CD14-positive monocyte (primary cell): ENCODE measurements at regions not wholly inside any gene's neighbourhood (a gene's known extent, or its start where the extent isn't known, plus 50 kb on each side); places are given as distances from the start of the nearest gene placed in this dataset.

Experiments
- DNase-seq, 3 donors: peaks; one replicate each; pipeline ENCODE4 v3.0.0-alpha.2; 2011 to 2022
- H2AFZ ChIP-seq: 2 replicates; pipeline ENCODE4 v1.6.0; 2012; ENCODE audit warnings: mild to moderate bottlenecking, low read depth, low read length, inconsistent platforms; ENCODE audit not compliant: insufficient read depth, poor library complexity, severe bottlenecking
- H3K27ac ChIP-seq, 2 donors: 1 replicate in 1 of 2; 2 replicates in 1 of 2; pipeline ENCODE4 v1.5.1; 2012 to 2013; ENCODE audit warnings: low read length in 2 of 2, control low read depth in 1 of 2, inconsistent platforms in 1 of 2, low read depth in 1 of 2, mild to moderate bottlenecking in 1 of 2
- H3K27me3 ChIP-seq, 2 donors: one replicate each; pipeline versions ENCODE4 v1.6.0 to v1.6.1; 2011 to 2013; ENCODE audit warnings: low read length in 2 of 2; ENCODE audit not compliant: control insufficient read depth in 2 of 2, insufficient read depth in 2 of 2
- H3K36me3 ChIP-seq, 2 donors: replicated peaks in 1 of 2; 1 replicate in 1 of 2; 2 replicates in 1 of 2; pipeline versions ENCODE4 v1.5.1 to v1.6.1; 2012 to 2013; ENCODE audit warnings: low read length in 2 of 2, control low read depth in 1 of 2, inconsistent platforms in 1 of 2, mild to moderate bottlenecking in 1 of 2; ENCODE audit not compliant: insufficient read depth in 2 of 2, control insufficient read depth in 1 of 2
- H3K4me1 ChIP-seq, 2 donors: 1 replicate in 1 of 2; 2 replicates in 1 of 2; pipeline versions ENCODE4 v1.5.1 to v1.6.1; 2012 to 2013; ENCODE audit warnings: low read length in 2 of 2, control low read depth in 1 of 2, inconsistent platforms in 1 of 2, mild to moderate bottlenecking in 1 of 2, moderate library complexity in 1 of 2; ENCODE audit not compliant: insufficient read depth in 2 of 2, control insufficient read depth in 1 of 2
- H3K4me2 ChIP-seq: replicated peaks from 2 replicates; pipeline ENCODE3; 2012; ENCODE audit warnings: low read length, moderate library complexity, mild to moderate bottlenecking; ENCODE audit not compliant: poor library complexity, severe bottlenecking; ENCODE audit errors: extremely low read depth
- H3K4me3 ChIP-seq, 3 experiments: fragments of 200-600 bp in 1 of 3; sonication (generic) in 1 of 3; replicated peaks in 1 of 3; 1 replicate in 2 of 3; 2 replicates in 1 of 3; pipeline ENCODE4 v1.5.1; 2011 to 2013; ENCODE audit warnings: low read length in 3 of 3, mild to moderate bottlenecking in 3 of 3, control low read depth in 2 of 3, low read depth in 2 of 3, inconsistent platforms in 1 of 3, moderate library complexity in 1 of 3
- H3K79me2 ChIP-seq: 2 replicates; pipeline ENCODE4 v1.6.0; 2012; ENCODE audit warnings: mild to moderate bottlenecking, control low read depth, inconsistent platforms, low read length, moderate library complexity; ENCODE audit not compliant: insufficient read depth
- H3K9ac ChIP-seq: 2 replicates; pipeline ENCODE4 v1.6.0; 2017; ENCODE audit warnings: low read length, mild to moderate bottlenecking; ENCODE audit not compliant: insufficient read depth, poor library complexity, severe bottlenecking
- H3K9me3 ChIP-seq, 2 donors: replicated peaks in 1 of 2; 1 replicate in 1 of 2; 2 replicates in 1 of 2; pipeline versions ENCODE4 v1.5.1 to v1.6.1; 2012 to 2013; ENCODE audit warnings: low read length in 2 of 2, control low read depth in 1 of 2; ENCODE audit not compliant: control insufficient read depth in 1 of 2, insufficient read depth in 1 of 2
- H4K20me1 ChIP-seq: 2 replicates; pipeline ENCODE4 v1.6.0; 2012; ENCODE audit warnings: mild to moderate bottlenecking, low read length, control low read depth, moderate library complexity; ENCODE audit not compliant: insufficient read depth
- H3K27ac Mint-ChIP-seq, 7 donors: one replicate each; pipeline ENCODE4 v1.8.0; 2020; ENCODE audit warnings: mild to moderate bottlenecking in 7 of 7, mixed read lengths in 7 of 7, moderate library complexity in 6 of 7, inconsistent platforms in 2 of 7
- H3K27me3 Mint-ChIP-seq, 3 donors: one replicate each; pipeline ENCODE4 v1.8.0; 2021 to 2022; ENCODE audit warnings: low read depth in 3 of 3, mild to moderate bottlenecking in 3 of 3, mixed read lengths in 3 of 3, moderate library complexity in 3 of 3, inconsistent platforms in 1 of 3
- H3K36me3 Mint-ChIP-seq, 2 donors: one replicate each; pipeline ENCODE4 v1.8.0; 2020; ENCODE audit warnings: mixed read lengths in 2 of 2, inconsistent platforms in 1 of 2, mild to moderate bottlenecking in 1 of 2
- H3K4me1 Mint-ChIP-seq: one replicate; pipeline ENCODE4 v1.8.0; 2020; ENCODE audit warnings: mild to moderate bottlenecking, mixed read lengths
- H3K4me3 Mint-ChIP-seq, 2 donors: one replicate each; pipeline ENCODE4 v1.8.0; 2020; ENCODE audit warnings: mild to moderate bottlenecking in 2 of 2, mixed read lengths in 2 of 2, moderate library complexity in 1 of 2
- H3K9me3 Mint-ChIP-seq, 7 donors: one replicate each; pipeline ENCODE4 v1.8.0; 2020 to 2022; ENCODE audit warnings: mixed read lengths in 7 of 7, mild to moderate bottlenecking in 6 of 7, moderate library complexity in 6 of 7, inconsistent platforms in 2 of 7
- WGBS: methylation state at CpG from one replicate; pipeline ENCODE4 v1.1.5; 2013; ENCODE audit warnings: missing lambda C conversion rate; ENCODE audit not compliant: insufficient coverage; 5-methylcytosine and 5-hydroxymethylcytosine counted together
- intact Hi-C, 2 donors: fragments of 100-400 bp; cut with micrococcal nuclease; formaldehyde crosslinking; loops; one replicate each; pipeline versions ENCODE4 v1.15.0 to v1.15.1; 2023
- TF ChIP-seq, protein P1 (sequence below): fragments of 200-600 bp; IDR thresholded peaks from one replicate; pipeline ENCODE4 v1.8.0; 2022; ENCODE audit warnings: antibody characterized with exemption, mild to moderate bottlenecking

DNA sequence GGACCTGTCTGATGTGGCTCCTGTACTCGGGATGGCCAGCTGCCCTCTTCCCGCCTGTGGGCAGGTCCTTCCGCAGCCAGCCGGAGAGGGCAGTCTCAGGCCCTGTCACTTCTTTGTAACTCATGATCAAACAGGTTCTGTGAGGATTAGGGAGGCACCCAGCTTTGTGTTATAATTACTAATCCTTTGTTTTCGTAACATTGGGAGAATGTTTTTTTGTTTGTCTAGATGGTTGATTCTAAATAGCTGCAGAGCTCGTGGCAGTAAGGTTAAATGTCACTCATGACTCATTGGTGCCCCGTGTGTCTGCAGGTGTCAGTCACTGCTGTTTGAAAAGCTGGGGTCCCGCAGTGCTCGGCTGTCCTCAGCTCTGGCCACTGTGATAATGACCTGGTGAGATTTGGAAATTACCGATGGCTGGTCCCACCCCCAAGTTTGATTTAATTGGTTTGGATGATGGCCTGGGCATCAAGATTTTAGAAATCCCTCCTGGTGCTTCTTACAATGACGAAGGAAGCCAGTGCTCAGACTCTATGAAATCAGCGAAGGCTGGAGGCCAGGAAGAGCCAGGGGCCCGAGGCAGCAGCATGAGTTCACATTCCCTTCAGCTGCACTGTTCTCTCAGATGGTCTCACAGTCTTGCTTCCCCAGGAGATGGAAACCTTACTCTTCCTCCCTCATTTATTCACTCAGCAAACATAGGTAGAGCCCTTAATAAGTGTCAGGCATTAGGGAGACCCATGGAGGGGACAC, 172.8 kb downstream of the VAPA start:
- Histone ChIP-seq H3K79me2 (no peaks in the 10 kb centered on the region), H2AFZ (no peak overlapping the region), H3K4me2 (no peak overlapping the region), H3K9me3 (peaks cover 27 to 34% of the 10 kb centered on the region in 2 donors), H3K4me1 (no peaks in the 10 kb centered on the region), H3K4me3 (no peak overlapping the region), H3K27ac (no peak overlapping the region), H3K9ac (no peak overlapping the region), H3K36me3 (no peaks in the 10 kb centered on the region), H3K27me3 (no peaks in the 10 kb centered on the region), H4K20me1 (no peaks in the 10 kb centered on the region)
- Mint-ChIP-seq H3K4me1 (peaks cover 8% of the 10 kb centered on the region), H3K4me3 (no peak overlapping the region), H3K27me3 (peaks cover 0 to 2% (median 0%) of the 10 kb centered on the region in 3 donors), H3K9me3 (peaks cover 18 to 34% (median 33%) of the 10 kb centered on the region in 7 donors), H3K36me3 (peaks cover 2% of the 10 kb centered on the region in 2 donors), H3K27ac (peak overlapping the region in 1 of 7 donors; percentile 2)
- no peak for DNase-seq
- 94% methylated on average over 8 of the region's 13 CpGs for WGBS
- TF ChIP-seq, protein P1, sequence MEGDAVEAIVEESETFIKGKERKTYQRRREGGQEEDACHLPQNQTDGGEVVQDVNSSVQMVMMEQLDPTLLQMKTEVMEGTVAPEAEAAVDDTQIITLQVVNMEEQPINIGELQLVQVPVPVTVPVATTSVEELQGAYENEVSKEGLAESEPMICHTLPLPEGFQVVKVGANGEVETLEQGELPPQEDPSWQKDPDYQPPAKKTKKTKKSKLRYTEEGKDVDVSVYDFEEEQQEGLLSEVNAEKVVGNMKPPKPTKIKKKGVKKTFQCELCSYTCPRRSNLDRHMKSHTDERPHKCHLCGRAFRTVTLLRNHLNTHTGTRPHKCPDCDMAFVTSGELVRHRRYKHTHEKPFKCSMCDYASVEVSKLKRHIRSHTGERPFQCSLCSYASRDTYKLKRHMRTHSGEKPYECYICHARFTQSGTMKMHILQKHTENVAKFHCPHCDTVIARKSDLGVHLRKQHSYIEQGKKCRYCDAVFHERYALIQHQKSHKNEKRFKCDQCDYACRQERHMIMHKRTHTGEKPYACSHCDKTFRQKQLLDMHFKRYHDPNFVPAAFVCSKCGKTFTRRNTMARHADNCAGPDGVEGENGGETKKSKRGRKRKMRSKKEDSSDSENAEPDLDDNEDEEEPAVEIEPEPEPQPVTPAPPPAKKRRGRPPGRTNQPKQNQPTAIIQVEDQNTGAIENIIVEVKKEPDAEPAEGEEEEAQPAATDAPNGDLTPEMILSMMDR: no peak
- intact Hi-C loops: no loop called here

DNA sequence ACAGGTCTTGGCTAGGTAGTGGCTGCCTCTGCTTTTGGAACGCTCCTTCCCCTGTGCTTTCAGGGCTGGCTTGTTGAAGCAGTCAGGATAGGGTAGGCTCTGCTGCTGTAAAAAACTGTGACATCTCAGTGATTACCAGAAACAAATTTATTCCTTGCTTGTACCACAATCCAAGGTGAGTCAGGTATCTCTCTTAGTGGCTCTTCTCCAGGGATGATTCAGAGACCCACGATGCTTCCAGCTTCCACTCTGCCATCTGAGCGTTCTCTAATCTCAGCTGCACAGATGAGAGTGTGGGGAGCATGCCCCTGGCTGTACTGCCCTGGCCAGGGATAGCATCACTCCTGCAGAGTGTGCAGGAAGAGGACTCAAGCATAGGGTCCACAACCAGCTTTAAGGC, 174.9 kb downstream of the VAPA start:
- TF ChIP-seq, protein P1: no peak
- Mint-ChIP-seq H3K9me3 (peaks cover 5 to 14% (median 13%) of the 10 kb centered on the region in 7 donors), H3K27ac (no peak overlapping the region), H3K4me3 (no peak overlapping the region), H3K4me1 (peaks cover 9% of the 10 kb centered on the region), H3K27me3 (peaks cover 0 to 2% (median 2%) of the 10 kb centered on the region in 3 donors), H3K36me3 (no peaks in the 10 kb centered on the region)
- H3K9me3 ChIP-seq: peaks cover 7 to 13% of the 10 kb centered on the region in 2 donors
- no peaks in the 10 kb centered on the region for H3K36me3 ChIP-seq
- no peak overlapping the region for H3K27ac ChIP-seq
- H3K4me2 ChIP-seq: no peak overlapping the region
- H3K27me3 ChIP-seq: no peaks in the 10 kb centered on the region
- no peak overlapping the region for H3K4me3 ChIP-seq
- WGBS: 100% methylated on average over 1 of the region's 3 CpGs
- H4K20me1 ChIP-seq: no peaks in the 10 kb centered on the region
- DNase-seq: no peak
- H3K9ac ChIP-seq: no peak overlapping the region
- intact Hi-C loops: no loop called here
- no peaks in the 10 kb centered on the region for H3K79me2 ChIP-seq
- H2AFZ ChIP-seq: no peak overlapping the region
- H3K4me1 ChIP-seq: peaks cover 0 to under 1% of the 10 kb centered on the region in 2 donors
